ENCODE measurements at regions not wholly inside any gene's neighbourhood (a gene's known extent, or its start where the extent isn't known, plus 50 kb on each side); places are given as distances from the start of the nearest gene placed in this dataset.

GRCh38 chr7:26013551-26014083 is 138.4 kb upstream of the NFE2L3 start:
- Histone ChIP-seq H3K4me3 (ENCODE audit: low read length) (no peak overlapping the region), H3K27me3 (ENCODE audit: insufficient read depth, low read length) (peaks cover 10% of the 10 kb centered on the region), H3K4me1 (ENCODE audit: insufficient read depth, low read length) (no peaks in the 10 kb centered on the region), H3K9me3 (ENCODE audit: low read depth, low read length) (peaks cover 8% of the 10 kb centered on the region)

- Histone ChIP-seq H3K4me1 (ENCODE audit: insufficient read depth, low read length) (no peaks in the 10 kb centered on the region), H3K27me3 (ENCODE audit: insufficient read depth, low read length) (peaks cover 10% of the 10 kb centered on the region), H3K9me3 (ENCODE audit: low read depth, low read length) (no peaks in the 10 kb centered on the region), H3K4me3 (ENCODE audit: low read length) (no peak overlapping the region)
Observed at GRCh38 chr7:26022982-26023381, 129.0 kb upstream of the NFE2L3 start.

- H3K9me3 ChIP-seq (ENCODE audit: low read depth, low read length): no peaks in the 10 kb centered on the region
- peaks cover 5% of the 10 kb centered on the region for H3K4me1 ChIP-seq (ENCODE audit: insufficient read depth, low read length)
- peaks cover 3% of the 10 kb centered on the region for H3K27me3 ChIP-seq (ENCODE audit: insufficient read depth, low read length)
- no peak overlapping the region for H3K4me3 ChIP-seq (ENCODE audit: low read length)
Observed at GRCh38 chr7:26029911-26030310, 122.1 kb upstream of the NFE2L3 start.

GRCh38 chr7:26034391-26034790 is 117.6 kb upstream of the NFE2L3 start:
- Histone ChIP-seq H3K4me1 (ENCODE audit: insufficient read depth, low read length) (peaks cover 5% of the 10 kb centered on the region), H3K27me3 (ENCODE audit: insufficient read depth, low read length) (peaks cover 3% of the 10 kb centered on the region), H3K4me3 (ENCODE audit: low read length) (no peak overlapping the region), H3K9me3 (ENCODE audit: low read depth, low read length) (no peaks in the 10 kb centered on the region)

GRCh38 chr7:26035552-26035951 is 116.4 kb upstream of the NFE2L3 start:
- H3K27me3 ChIP-seq (ENCODE audit: insufficient read depth, low read length): peaks cover 7% of the 10 kb centered on the region
- peaks cover 5% of the 10 kb centered on the region for H3K4me1 ChIP-seq (ENCODE audit: insufficient read depth, low read length)
- no peak overlapping the region for H3K4me3 ChIP-seq (ENCODE audit: low read length)
- no peaks in the 10 kb centered on the region for H3K9me3 ChIP-seq (ENCODE audit: low read depth, low read length)

- peaks cover 7% of the 10 kb centered on the region for H3K27me3 ChIP-seq (ENCODE audit: insufficient read depth, low read length)
- no peak overlapping the region for H3K4me3 ChIP-seq (ENCODE audit: low read length)
- H3K4me1 ChIP-seq (ENCODE audit: insufficient read depth, low read length): peaks cover 5% of the 10 kb centered on the region
- no peaks in the 10 kb centered on the region for H3K9me3 ChIP-seq (ENCODE audit: low read depth, low read length)
Observed at GRCh38 chr7:26036092-26036491, 115.9 kb upstream of the NFE2L3 start.

- peaks cover 12% of the 10 kb centered on the region for H3K27me3 ChIP-seq (ENCODE audit: insufficient read depth, low read length)
- H3K4me1 ChIP-seq (ENCODE audit: insufficient read depth, low read length): peaks cover 5% of the 10 kb centered on the region
- no peak overlapping the region for H3K4me3 ChIP-seq (ENCODE audit: low read length)
- H3K9me3 ChIP-seq (ENCODE audit: low read depth, low read length): no peaks in the 10 kb centered on the region
Observed at GRCh38 chr7:26038201-26038990, 113.6 kb upstream of the NFE2L3 start.

- Histone ChIP-seq H3K4me3 (ENCODE audit: low read length) (no peak overlapping the region), H3K9me3 (ENCODE audit: low read depth, low read length) (no peaks in the 10 kb centered on the region), H3K27me3 (ENCODE audit: insufficient read depth, low read length) (peaks cover 22% of the 10 kb centered on the region), H3K4me1 (ENCODE audit: insufficient read depth, low read length) (no peaks in the 10 kb centered on the region)
Observed at GRCh38 chr7:26040085-26040484, 111.9 kb upstream of the NFE2L3 start.

GRCh38 chr7:26042237-26042636 is 109.8 kb upstream of the NFE2L3 start:
- H3K9me3 ChIP-seq (ENCODE audit: low read depth, low read length): no peaks in the 10 kb centered on the region
- peaks cover 22% of the 10 kb centered on the region for H3K27me3 ChIP-seq (ENCODE audit: insufficient read depth, low read length)
- no peaks in the 10 kb centered on the region for H3K4me1 ChIP-seq (ENCODE audit: insufficient read depth, low read length)
- no peak overlapping the region for H3K4me3 ChIP-seq (ENCODE audit: low read length)

- Histone ChIP-seq H3K4me1 (ENCODE audit: insufficient read depth, low read length) (no peaks in the 10 kb centered on the region), H3K27me3 (ENCODE audit: insufficient read depth, low read length) (peaks cover 26% of the 10 kb centered on the region), H3K9me3 (ENCODE audit: low read depth, low read length) (no peaks in the 10 kb centered on the region), H3K4me3 (ENCODE audit: low read length) (no peak overlapping the region)
Observed at GRCh38 chr7:26043801-26044200, 108.2 kb upstream of the NFE2L3 start.

GRCh38 chr7:26044320-26044719 is 107.7 kb upstream of the NFE2L3 start:
- Histone ChIP-seq H3K9me3 (ENCODE audit: low read depth, low read length) (no peaks in the 10 kb centered on the region), H3K27me3 (ENCODE audit: insufficient read depth, low read length) (peaks cover 26% of the 10 kb centered on the region), H3K4me3 (ENCODE audit: low read length) (no peak overlapping the region), H3K4me1 (ENCODE audit: insufficient read depth, low read length) (no peaks in the 10 kb centered on the region)

GRCh38 chr7:26046150-26046549 is 105.8 kb upstream of the NFE2L3 start:
- H3K4me3 ChIP-seq (ENCODE audit: low read length): no peak overlapping the region
- H3K27me3 ChIP-seq (ENCODE audit: insufficient read depth, low read length): peaks cover 35% of the 10 kb centered on the region
- H3K4me1 ChIP-seq (ENCODE audit: insufficient read depth, low read length): no peaks in the 10 kb centered on the region
- H3K9me3 ChIP-seq (ENCODE audit: low read depth, low read length): no peaks in the 10 kb centered on the region

- Histone ChIP-seq H3K27me3 (ENCODE audit: insufficient read depth, low read length) (peaks cover 37% of the 10 kb centered on the region), H3K9me3 (ENCODE audit: low read depth, low read length) (no peaks in the 10 kb centered on the region), H3K4me1 (ENCODE audit: insufficient read depth, low read length) (no peaks in the 10 kb centered on the region), H3K4me3 (ENCODE audit: low read length) (no peak overlapping the region)
Observed at GRCh38 chr7:26046878-26047277, 105.1 kb upstream of the NFE2L3 start.

- no peaks in the 10 kb centered on the region for H3K4me1 ChIP-seq (ENCODE audit: insufficient read depth, low read length)
- H3K4me3 ChIP-seq (ENCODE audit: low read length): no peak overlapping the region
- H3K27me3 ChIP-seq (ENCODE audit: insufficient read depth, low read length): peaks cover 44% of the 10 kb centered on the region
- peaks cover 6% of the 10 kb centered on the region for H3K9me3 ChIP-seq (ENCODE audit: low read depth, low read length)
Observed at GRCh38 chr7:26048663-26049062, 103.3 kb upstream of the NFE2L3 start.

GRCh38 chr7:26049081-26049480 is 102.9 kb upstream of the NFE2L3 start:
- Histone ChIP-seq H3K4me1 (ENCODE audit: insufficient read depth, low read length) (no peaks in the 10 kb centered on the region), H3K27me3 (ENCODE audit: insufficient read depth, low read length) (peaks cover 43% of the 10 kb centered on the region), H3K4me3 (ENCODE audit: low read length) (no peak overlapping the region), H3K9me3 (ENCODE audit: low read depth, low read length) (peaks cover 6% of the 10 kb centered on the region)

GRCh38 chr7:26051021-26051420 is 101.0 kb upstream of the NFE2L3 start:
- H3K9me3 ChIP-seq (ENCODE audit: low read depth, low read length): peaks cover 6% of the 10 kb centered on the region
- H3K4me3 ChIP-seq (ENCODE audit: low read length): no peak overlapping the region
- no peaks in the 10 kb centered on the region for H3K4me1 ChIP-seq (ENCODE audit: insufficient read depth, low read length)
- H3K27me3 ChIP-seq (ENCODE audit: insufficient read depth, low read length): peaks cover 47% of the 10 kb centered on the region

Data from mononuclear cell (primary cell).